Panc1 (cell line): ENCODE measurements at regions not wholly inside any gene's neighbourhood (a gene's known extent, or its start where the extent isn't known, plus 50 kb on each side); places are given as distances from the start of the nearest gene placed in this dataset.

Experiments used
- CTCF ChIP-seq: fragments of 450-650 bp; IDR thresholded peaks from 2 replicates; pipeline ENCODE4 v1.5.1; 2017; ENCODE audit warnings: mild to moderate bottlenecking
- POLR2AphosphoS5 ChIP-seq: IDR thresholded peaks from 2 replicates; pipeline ENCODE4 v1.6.1; 2012; ENCODE audit warnings: mild to moderate bottlenecking, low read depth, low read length, moderate library complexity
- REST ChIP-seq, 2 experiments: IDR thresholded peaks; 2 replicates each; pipeline ENCODE4 v1.6.1; 2011 to 2012; ENCODE audit warnings: low read depth in 2 of 2, control low read depth in 1 of 2, low read length in 1 of 2, mild to moderate bottlenecking in 1 of 2, moderate library complexity in 1 of 2; ENCODE audit not compliant: insufficient read depth in 1 of 2
- SIN3A ChIP-seq: IDR thresholded peaks from 2 replicates; pipeline ENCODE4 v1.6.1; 2012; ENCODE audit warnings: low read depth, mild to moderate bottlenecking, low read length, moderate library complexity, borderline replicate concordance; ENCODE audit not compliant: insufficient read depth

GRCh38 chr19:32256341-32256975, 89.0 kb upstream of the ZNF507 start:
- no peak for TF ChIP-seq REST (IDR thresholded peaks at IDR 0.05; ENCODE audit: insufficient read depth in 1 of 2, low read depth in 2 of 2, low read length in 1 of 2)
- TF ChIP-seq CTCF: no peak
- no peak for TF ChIP-seq POLR2AphosphoS5
- no peak for TF ChIP-seq SIN3A
